ENCODE measurements at regions not wholly inside any gene's neighbourhood (a gene's known extent, or its start where the extent isn't known, plus 50 kb on each side); places are given as distances from the start of the nearest gene placed in this dataset.

DNA sequence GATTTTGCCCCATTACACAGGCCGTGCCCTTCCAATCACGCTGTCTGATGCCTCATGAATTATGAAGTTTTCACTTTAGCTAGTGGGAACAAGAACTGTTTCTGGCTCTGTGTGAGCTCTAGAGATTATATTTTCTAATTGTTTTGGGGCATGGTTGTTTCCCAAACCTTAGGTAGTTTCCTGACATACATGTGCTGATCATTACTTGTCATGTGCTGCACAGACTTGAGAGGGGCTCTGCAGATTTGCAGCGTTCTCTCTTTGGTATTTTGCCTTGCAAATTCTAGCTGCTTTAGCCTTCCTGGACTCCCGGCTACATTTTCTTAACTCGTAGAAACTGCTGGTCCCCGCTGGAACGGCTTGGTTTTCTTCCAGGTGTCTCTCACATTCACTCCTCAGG, 142.1 kb upstream of the IVNS1ABP start:
- POLR2A ChIA-PET = no interaction called here
- no peak for TF ChIP-seq CTCF (IDR thresholded peaks at IDR 0.05; ENCODE audit: control extremely low read depth, extremely low read depth, low read depth, missing control alignments)

DNA sequence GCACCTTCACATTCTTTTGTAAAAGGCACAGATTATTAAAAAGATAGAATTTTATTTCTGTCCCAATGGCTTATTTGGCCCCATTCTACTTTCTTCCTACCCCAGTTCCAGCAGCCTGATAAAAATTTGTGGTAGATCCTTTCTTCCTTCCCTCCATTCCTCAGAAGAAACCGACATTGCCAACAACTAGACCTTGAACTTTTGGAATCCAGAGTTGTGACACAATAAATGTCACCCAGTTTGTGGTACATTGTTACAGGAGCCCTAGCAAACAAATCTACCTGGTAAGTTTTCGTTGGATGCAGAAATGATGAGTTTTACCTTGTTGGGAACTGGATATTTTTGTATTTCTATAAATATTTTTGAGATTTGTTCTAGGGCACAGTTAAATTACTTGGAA, 141.6 kb upstream of the IVNS1ABP start:
- no peak for DNase-seq (ENCODE audit: extremely low spot score)
- no peak for TF ChIP-seq CTCF (IDR thresholded peaks at IDR 0.05; ENCODE audit: control extremely low read depth, extremely low read depth, low read depth, missing control alignments)
- ChIA-PET POLR2A (no interaction called here), CTCF (interaction anchor here (0.9 kb wide), 1 partner anchor 9 kb away, joined by 3 read pairs; no protein-coding TSS in a partner anchor)

More for the DNA sequence above, 142.1 kb upstream of the IVNS1ABP start:
- no peak for DNase-seq (ENCODE audit: extremely low spot score)
- CTCF ChIA-PET = interaction anchor here (0.9 kb wide), 1 partner anchor 9 kb away, joined by 3 read pairs; no protein-coding TSS in a partner anchor

DNA sequence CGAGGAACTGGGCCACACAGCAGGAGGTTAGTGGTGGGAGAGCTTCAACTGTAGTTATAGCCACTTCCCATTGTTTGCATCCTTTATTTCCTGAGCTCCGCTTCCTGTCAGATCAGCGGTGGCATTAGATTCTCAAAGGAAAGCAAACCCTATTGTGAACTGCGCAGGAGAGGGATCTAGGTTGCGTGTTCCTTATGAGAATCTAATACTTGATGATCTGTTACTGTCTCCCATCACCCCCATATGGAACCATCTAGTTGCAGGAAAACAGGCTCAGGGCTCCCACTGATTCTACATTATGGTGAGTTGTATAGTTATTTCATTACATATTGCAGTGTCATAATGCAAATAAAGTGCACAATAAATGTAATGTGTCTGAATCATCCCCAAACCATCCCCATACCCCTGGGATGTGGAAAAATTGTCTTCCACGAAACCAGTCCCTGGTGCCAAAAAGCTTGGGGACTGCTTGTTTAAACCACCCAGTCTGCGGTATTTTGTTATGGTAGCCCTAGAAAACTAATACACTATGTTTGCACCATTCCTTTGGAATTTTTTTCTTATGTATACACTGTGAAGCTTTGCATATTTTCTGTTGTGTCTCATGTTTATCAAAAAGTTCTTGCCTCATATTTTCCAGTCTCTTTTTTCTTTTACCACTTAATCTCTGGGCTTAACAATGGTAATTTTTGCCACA, 136.6 kb upstream of the IVNS1ABP start:
- TF ChIP-seq CTCF (IDR thresholded peaks at IDR 0.05; ENCODE audit: control extremely low read depth, extremely low read depth, low read depth, missing control alignments) = no peak
- DNase-seq (ENCODE audit: extremely low spot score) = no peak
- ChIA-PET POLR2A (no interaction called here), CTCF (no interaction called here)

- POLR2A ChIA-PET = no interaction called here
- CTCF ChIA-PET = interaction anchor here (0.9 to 1.5 kb wide), 5 partner anchors 14 to 281 kb away, joined by 3 to 4 read pairs (median 3); no protein-coding TSS in a partner anchor
- DNase-seq (ENCODE audit: extremely low spot score) = no peak
- TF ChIP-seq CTCF (IDR thresholded peaks at IDR 0.05; ENCODE audit: control extremely low read depth, extremely low read depth, low read depth, missing control alignments) = no peak
Observed at GRCh38 chr1:185450917-185451316, 133.9 kb upstream of the IVNS1ABP start.

DNA sequence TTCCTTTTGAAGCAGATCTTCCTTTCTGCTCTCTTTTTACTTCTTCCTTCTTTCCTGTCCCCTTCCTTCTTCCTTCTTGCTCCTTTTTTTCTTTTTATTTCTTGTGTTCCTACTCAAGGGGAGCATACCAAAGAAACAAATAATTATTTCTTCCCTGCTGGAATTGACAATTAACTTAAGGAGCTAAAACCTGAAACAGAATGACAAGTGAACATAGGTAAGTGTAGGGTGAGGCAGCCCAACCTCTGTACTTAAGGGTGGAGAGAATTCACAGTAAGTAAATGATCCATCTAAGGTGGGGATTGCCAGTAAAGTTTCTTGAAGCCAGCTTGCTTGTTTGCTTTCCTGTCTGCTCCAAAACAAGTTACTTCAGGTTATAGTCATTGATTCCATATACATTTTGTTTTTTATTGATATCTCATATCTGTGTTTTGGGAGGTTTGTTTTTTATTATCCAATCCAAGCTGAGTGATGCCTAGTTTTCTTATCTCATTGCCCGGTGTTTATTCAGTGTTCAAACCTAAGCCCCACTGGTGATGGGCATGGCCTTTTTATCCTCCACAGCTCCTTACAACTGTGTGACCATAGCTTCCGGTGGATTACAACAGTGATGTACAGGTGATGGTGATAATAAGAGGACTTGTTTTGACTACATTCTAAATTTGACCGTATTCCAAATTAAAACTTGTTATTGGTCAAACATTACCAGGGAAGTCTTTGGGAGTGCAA, 133.2 kb upstream of the IVNS1ABP start:
- ChIA-PET CTCF (interaction anchor here (1.3 kb wide), 2 partner anchors 9 to 24 kb away, joined by 3 read pairs; no protein-coding TSS in a partner anchor), POLR2A (no interaction called here)
- TF ChIP-seq CTCF (IDR thresholded peaks at IDR 0.05; ENCODE audit: control extremely low read depth, extremely low read depth, low read depth, missing control alignments) = no peak
- no peak for DNase-seq (ENCODE audit: extremely low spot score)

DNA sequence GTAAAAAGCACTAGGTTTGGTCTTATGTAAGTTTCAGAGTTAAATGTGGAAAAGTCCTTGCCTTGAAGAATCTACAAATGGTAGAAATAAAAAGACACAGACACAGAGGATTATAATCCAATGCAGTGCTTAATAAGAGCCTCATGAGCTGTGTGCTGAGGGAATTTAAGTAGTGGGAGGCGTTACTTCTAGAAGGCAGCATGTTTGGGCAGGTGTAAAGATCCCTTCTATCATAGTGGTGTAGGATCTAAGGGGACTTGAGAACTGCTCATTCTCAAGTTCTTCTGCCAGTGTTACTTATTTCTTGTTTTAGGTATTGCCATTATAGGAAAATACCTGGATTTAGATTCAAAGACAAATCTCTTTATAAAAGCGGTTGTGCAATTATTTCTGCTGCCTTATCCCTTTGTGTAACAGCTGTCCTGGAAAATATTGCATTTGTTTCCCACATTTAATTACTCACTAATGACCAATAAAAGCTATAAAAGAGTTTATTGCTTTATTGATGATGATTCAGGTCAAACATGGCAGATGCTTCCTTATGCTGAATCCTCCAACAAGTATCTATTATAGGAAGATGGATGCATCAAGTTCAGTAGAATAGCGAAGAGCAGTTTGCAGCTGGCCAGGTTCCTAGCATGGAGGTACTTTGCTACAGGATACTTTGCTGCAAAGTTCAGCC, 132.5 kb upstream of the IVNS1ABP start:
- POLR2A ChIA-PET = no interaction called here
- CTCF ChIA-PET = interaction anchor here (1.3 kb wide), 2 partner anchors 10 to 23 kb away, joined by 3 read pairs; no protein-coding TSS in a partner anchor
- DNase-seq (ENCODE audit: extremely low spot score) = no peak
- no peak for TF ChIP-seq CTCF (IDR thresholded peaks at IDR 0.05; ENCODE audit: control extremely low read depth, extremely low read depth, low read depth, missing control alignments)

Data from GM10248 (cell line).